ENCODE measurements at regions not wholly inside any gene's neighbourhood (a gene's known extent, or its start where the extent isn't known, plus 50 kb on each side); places are given as distances from the start of the nearest gene placed in this dataset.

DNA sequence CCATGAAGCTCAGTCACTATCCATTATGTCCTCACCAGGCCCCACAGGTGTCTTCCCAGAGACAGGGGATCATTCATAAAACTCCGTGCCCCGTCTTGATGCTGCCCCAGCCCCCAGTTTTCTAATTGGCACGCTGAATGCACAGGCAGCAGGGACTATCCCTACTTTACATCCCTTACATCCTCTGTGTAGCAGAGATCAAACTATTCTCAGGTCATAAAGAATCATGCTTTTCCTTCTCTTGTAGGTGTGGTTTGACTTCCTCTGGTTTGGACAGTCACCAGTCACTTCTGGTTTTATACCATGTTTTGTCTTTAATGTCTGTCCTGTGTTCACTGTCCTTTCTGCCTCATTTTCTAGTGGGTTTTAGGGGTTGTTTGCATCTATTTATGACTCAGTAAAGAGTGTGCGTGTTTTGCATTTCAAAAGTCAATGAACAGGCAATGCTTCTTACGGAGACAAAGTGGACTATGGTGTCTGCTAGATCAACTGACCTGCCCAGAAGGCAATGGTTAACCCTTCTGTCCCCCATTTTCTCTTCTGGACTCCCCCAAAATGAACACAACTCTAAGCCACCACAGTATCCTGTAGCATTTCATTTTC, 140.4 kb upstream of the NPVF start:
- no peak for TF ChIP-seq EZH2phosphoT487 (IDR thresholded peaks at IDR 0.05; ENCODE audit: borderline replicate concordance, low read depth, low read length)
- ChIA-PET POLR2A (interaction anchor here (0.7 kb wide), 1 partner anchor 10 kb away, joined by 3 read pairs; no protein-coding TSS in a partner anchor), CTCF (ENCODE audit: unreplicated experiment) (no interaction called here)
- intact Hi-C loops (cut with micrococcal nuclease; ENCODE audit: unreplicated experiment): no loop called here
- Histone ChIP-seq H3K9me2 (ENCODE audit: insufficient read depth, low read length) (no peaks in the 10 kb centered on the region), H3K9me3 (ENCODE audit: low read length) (peaks cover 6% of the 10 kb centered on the region; the same call in 1 of the 2 replicates), H3K27ac (ENCODE audit: low read depth, low read length, poor library complexity, severe bottlenecking) (no peak overlapping the region), H3K36me3 (ENCODE audit: insufficient read depth, low read length) (no peaks in the 10 kb centered on the region), H3K4me2 (ENCODE audit: low read length) (no peak overlapping the region), H2AFZ (ENCODE audit: low read length) (no peak overlapping the region), H4K20me1 (ENCODE audit: insufficient read depth, low read length) (no peaks in the 10 kb centered on the region), H3K4me1 (ENCODE audit: insufficient read depth, low read length, poor library complexity, severe bottlenecking) (no peaks in the 10 kb centered on the region), H3K4me3 (ENCODE audit: low read depth, low read length, poor library complexity, severe bottlenecking) (no peak overlapping the region), H3K79me2 (ENCODE audit: insufficient read depth, low read depth, low read length) (no peaks in the 10 kb centered on the region)
- DNase-seq (ENCODE audit: low spot score): no peak
- BruUV-seq (replicated peaks): no TSS peak

- BruUV-seq (replicated peaks): no TSS peak
- intact Hi-C loops (cut with micrococcal nuclease; ENCODE audit: unreplicated experiment): no loop called here
- H3K36me3 ChIP-seq (ENCODE audit: insufficient read depth, low read length): no peaks in the 10 kb centered on the region
- no peaks in the 10 kb centered on the region for H3K9me2 ChIP-seq (ENCODE audit: insufficient read depth, low read length)
- POLR2A ChIA-PET: interaction anchor here (0.5 to 0.7 kb wide), 3 partner anchors 9 to 274 kb away, joined by 3 to 5 read pairs (median 4); no protein-coding TSS in a partner anchor
- no peaks in the 10 kb centered on the region for H3K4me1 ChIP-seq (ENCODE audit: insufficient read depth, low read length, poor library complexity, severe bottlenecking)
- no peaks in the 10 kb centered on the region for H3K79me2 ChIP-seq (ENCODE audit: insufficient read depth, low read depth, low read length)
- CTCF ChIA-PET (ENCODE audit: unreplicated experiment): no interaction called here
- H2AFZ ChIP-seq (ENCODE audit: low read length): no peak overlapping the region
- no peaks in the 10 kb centered on the region for H4K20me1 ChIP-seq (ENCODE audit: insufficient read depth, low read length)
- no peak overlapping the region for H3K4me2 ChIP-seq (ENCODE audit: low read length)
- no peak for DNase-seq (ENCODE audit: low spot score)
- H3K9me3 ChIP-seq (ENCODE audit: low read length): peaks cover 6% of the 10 kb centered on the region; the same call in 1 of the 2 replicates
- TF ChIP-seq EZH2phosphoT487 (IDR thresholded peaks at IDR 0.05; ENCODE audit: borderline replicate concordance, low read depth, low read length) (no peak), CTCF (conservative IDR thresholded peaks at IDR 0.05; ENCODE audit: low read length) (no peak)
- no peak overlapping the region for H3K27ac ChIP-seq (ENCODE audit: low read depth, low read length, poor library complexity, severe bottlenecking)
- no peak overlapping the region for H3K4me3 ChIP-seq (ENCODE audit: low read depth, low read length, poor library complexity, severe bottlenecking)
Observed at GRCh38 chr7:25369786-25370185, 141.5 kb upstream of the NPVF start.

DNA sequence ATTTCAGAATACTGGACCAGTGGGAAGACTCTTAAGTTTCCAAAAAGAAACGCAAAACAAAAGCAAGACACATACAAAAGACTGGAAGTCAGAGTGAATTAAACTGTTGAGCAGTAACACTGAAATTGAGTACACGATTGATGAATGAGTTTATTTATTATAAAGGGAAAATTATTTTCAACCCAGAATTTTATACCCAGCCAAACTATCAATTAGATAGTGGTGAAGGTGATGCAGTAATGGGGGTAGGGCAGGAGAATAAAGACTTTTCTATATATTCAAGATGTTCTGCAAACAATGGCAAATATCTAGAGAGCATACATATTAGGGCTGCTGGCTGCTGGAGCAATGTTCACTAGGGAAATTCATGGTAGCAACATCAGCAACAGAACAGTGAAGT, 143.7 kb upstream of the NPVF start:
- H3K27ac ChIP-seq (ENCODE audit: low read depth, low read length, poor library complexity, severe bottlenecking): no peak overlapping the region
- intact Hi-C loops (cut with micrococcal nuclease; ENCODE audit: unreplicated experiment): no loop called here
- H4K20me1 ChIP-seq (ENCODE audit: insufficient read depth, low read length): no peaks in the 10 kb centered on the region
- H3K4me1 ChIP-seq (ENCODE audit: insufficient read depth, low read length, poor library complexity, severe bottlenecking): no peaks in the 10 kb centered on the region
- DNase-seq (ENCODE audit: low spot score): no peak
- no peak overlapping the region for H3K4me3 ChIP-seq (ENCODE audit: low read depth, low read length, poor library complexity, severe bottlenecking)
- BruUV-seq (replicated peaks): no TSS peak
- no peak overlapping the region for H3K4me2 ChIP-seq (ENCODE audit: low read length)
- no peak for TF ChIP-seq EZH2phosphoT487 (IDR thresholded peaks at IDR 0.05; ENCODE audit: borderline replicate concordance, low read depth, low read length)
- TF ChIP-seq CTCF (conservative IDR thresholded peaks at IDR 0.05; ENCODE audit: low read length): no peak
- no peaks in the 10 kb centered on the region for H3K36me3 ChIP-seq (ENCODE audit: insufficient read depth, low read length)
- no peak overlapping the region for H2AFZ ChIP-seq (ENCODE audit: low read length)
- peaks cover 6% of the 10 kb centered on the region; the same call in 1 of the 2 replicates for H3K9me3 ChIP-seq (ENCODE audit: low read length)
- ChIA-PET POLR2A (no interaction called here), CTCF (ENCODE audit: unreplicated experiment) (no interaction called here)
- no peaks in the 10 kb centered on the region for H3K79me2 ChIP-seq (ENCODE audit: insufficient read depth, low read depth, low read length)
- no peaks in the 10 kb centered on the region for H3K9me2 ChIP-seq (ENCODE audit: insufficient read depth, low read length)

All from OCI-LY7 (cell line).